Neural cell (in vitro differentiated cells): ENCODE measurements at regions not wholly inside any gene's neighbourhood (a gene's known extent, or its start where the extent isn't known, plus 50 kb on each side); places are given as distances from the start of the nearest gene placed in this dataset.
"Not testable (repeated sequence)": the region's sequence is repeated elsewhere in the genome, so short reads cannot be mapped to it uniquely, and the experiment has no call there.

ENCODE experiments used
- H2AFZ ChIP-seq: fragments of 200-600, 300-800 bp; sonication (generic), shearing (Covaris generic); 2 replicates; pipeline ENCODE4 v1.6.0; 2014; ENCODE audit warnings: low read depth, mild to moderate bottlenecking, antibody characterized with exemption, low read length, moderate library complexity
- H3F3A ChIP-seq: fragments of 200-600 bp; shearing (Covaris generic); 2 replicates; pipeline ENCODE4 v1.6.1; 2016; ENCODE audit warnings: mild to moderate bottlenecking, moderate library complexity, mixed read lengths, antibody characterized with exemption, low read length; ENCODE audit not compliant: insufficient read depth, poor library complexity, severe bottlenecking
- H3K27ac ChIP-seq: fragments of 200-600, 300-800 bp; sonication (generic), shearing (Covaris generic); 2 replicates; pipeline ENCODE4 v1.5.1; 2014; ENCODE audit warnings: mild to moderate bottlenecking, low read length, moderate library complexity
- H3K27me3 ChIP-seq: fragments of 300-800, 200-600 bp; sonication (generic), shearing (Covaris generic); 2 replicates; pipeline ENCODE4 v1.6.0; 2014; ENCODE audit warnings: mild to moderate bottlenecking, low read depth, low read length, moderate library complexity; ENCODE audit not compliant: insufficient read depth
- H3K36me3 ChIP-seq: fragments of 300-800, 200-600 bp; sonication (generic), shearing (Covaris generic); 2 replicates; pipeline ENCODE4 v1.5.1; 2014; ENCODE audit warnings: mild to moderate bottlenecking, antibody characterized with exemption, low read length, moderate library complexity; ENCODE audit not compliant: insufficient read depth
- H3K4me2 ChIP-seq: fragments of 300-800, 200-600 bp; sonication (generic), shearing (Covaris generic); 2 replicates; pipeline ENCODE4 v1.6.0; 2014; ENCODE audit warnings: mild to moderate bottlenecking, low read length
- H3K4me3 ChIP-seq: fragments of 300-800, 200-600 bp; sonication (generic), shearing (Covaris generic); 2 replicates; pipeline ENCODE4 v1.5.1; 2014; ENCODE audit warnings: mild to moderate bottlenecking, low read length, moderate library complexity
- H3K79me2 ChIP-seq: fragments of 200-600 bp; shearing (Covaris generic); replicated peaks from 2 replicates; pipeline ENCODE4 v1.6.0; 2014; ENCODE audit warnings: mild to moderate bottlenecking, low read length, moderate library complexity; ENCODE audit not compliant: insufficient read depth
- H3K9ac ChIP-seq: fragments of 300-800, 200-600 bp; sonication (generic), shearing (Covaris generic); 2 replicates; pipeline ENCODE4 v1.6.1; 2016; ENCODE audit warnings: mild to moderate bottlenecking, low read length, mixed read lengths
- H3K9me2 ChIP-seq: fragments of 200-600 bp; shearing (Covaris generic); 2 replicates; pipeline ENCODE4 v1.6.1; 2016; ENCODE audit warnings: mild to moderate bottlenecking, low read length, mixed read lengths; ENCODE audit not compliant: insufficient read depth
- H3K9me3 ChIP-seq: fragments of 200-600, 300-800 bp; sonication (generic), shearing (Covaris generic); 2 replicates; pipeline ENCODE4 v1.6.1; 2016; ENCODE audit warnings: mild to moderate bottlenecking, mixed run types, low read length, moderate library complexity, mixed read lengths
- H4K20me1 ChIP-seq: fragments of 200-600 bp; shearing (Covaris generic); 2 replicates; pipeline ENCODE4 v1.6.1; 2016; ENCODE audit warnings: mild to moderate bottlenecking, mixed run types; ENCODE audit not compliant: insufficient read depth
- EP300 ChIP-seq: fragments of 450-650 bp; conservative IDR thresholded peaks from 2 replicates; pipeline ENCODE4 v1.6.1; 2014; ENCODE audit warnings: antibody characterized with exemption, mild to moderate bottlenecking, moderate library complexity; ENCODE audit not compliant: poor library complexity, severe bottlenecking
- EZH2 ChIP-seq: fragments of 200-600, 300-800 bp; shearing (Covaris generic), sonication (generic); IDR thresholded peaks from 2 replicates; pipeline ENCODE4 v1.6.1; 2014; ENCODE audit warnings: antibody characterized with exemption, low read length, borderline replicate concordance, mild to moderate bottlenecking; ENCODE audit not compliant: insufficient read depth, poor library complexity, severe bottlenecking
- MXI1 ChIP-seq: fragments of 450-650 bp; conservative IDR thresholded peaks from 2 replicates; pipeline ENCODE4 v1.6.1; 2014; ENCODE audit warnings: antibody characterized with exemption, mild to moderate bottlenecking; ENCODE audit not compliant: poor library complexity, severe bottlenecking
- POLR2AphosphoS5 ChIP-seq: IDR thresholded peaks from 2 replicates; pipeline ENCODE4 v1.6.1; 2012
- RAD21 ChIP-seq: fragments of 450-650 bp; conservative IDR thresholded peaks from 2 replicates; pipeline ENCODE4 v1.6.1; 2014; ENCODE audit warnings: antibody characterized with exemption, mild to moderate bottlenecking, moderate library complexity
- SMC3 ChIP-seq: fragments of 450-650 bp; conservative IDR thresholded peaks from 2 replicates; pipeline ENCODE4 v1.6.1; 2014; ENCODE audit warnings: antibody characterized with exemption, mild to moderate bottlenecking, moderate library complexity; ENCODE audit not compliant: poor library complexity
- TAF1 ChIP-seq: IDR thresholded peaks from 2 replicates; pipeline ENCODE4 v1.6.1; 2012; ENCODE audit warnings: low read depth
- TF ChIP-seq, protein P1 (sequence below): IDR thresholded peaks from 2 replicates; pipeline ENCODE4 v1.6.1; 2012; ENCODE audit warnings: borderline replicate concordance
- TF ChIP-seq, protein P2 (sequence below): fragments of 450-650 bp; IDR thresholded peaks from 2 replicates; pipeline ENCODE4 v1.5.1; 2014; ENCODE audit warnings: antibody characterized with exemption, mild to moderate bottlenecking, moderate library complexity; ENCODE audit not compliant: poor library complexity, severe bottlenecking

DNA sequence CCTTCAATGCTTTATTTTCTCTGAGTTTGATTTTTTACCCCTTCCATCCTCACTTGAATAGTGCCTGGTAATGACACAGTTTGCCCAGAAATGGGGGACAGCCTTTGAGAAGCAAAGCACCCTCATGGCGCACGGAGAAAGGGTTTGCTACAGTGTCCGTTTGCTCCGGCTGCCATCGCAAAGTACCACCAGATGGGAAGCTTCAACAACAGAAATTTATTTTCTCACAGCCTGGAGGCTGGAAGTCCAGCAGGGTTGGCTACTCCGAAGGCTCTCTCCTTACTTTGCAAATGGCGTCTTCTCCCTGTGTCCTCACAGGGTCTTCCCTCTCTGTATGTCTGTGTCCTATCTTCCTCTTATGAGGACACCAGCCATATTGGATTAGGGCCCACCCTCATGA lies 327.7 kb upstream of the KAZN start:
- Histone ChIP-seq H3K4me2 (no peak overlapping the region), H3K79me2 (no peaks in the 10 kb centered on the region), H3K36me3 (no peaks in the 10 kb centered on the region), H4K20me1 (no peaks in the 10 kb centered on the region), H3K27ac (no peak overlapping the region), H2AFZ (no peak overlapping the region), H3K9ac (no peak overlapping the region), H3F3A (no peaks in the 10 kb centered on the region), H3K9me3 (no peaks in the 10 kb centered on the region), H3K4me3 (no peak overlapping the region), H3K9me2 (no peaks in the 10 kb centered on the region), H3K27me3 (no peaks in the 10 kb centered on the region)
- TF ChIP-seq, protein P1, sequence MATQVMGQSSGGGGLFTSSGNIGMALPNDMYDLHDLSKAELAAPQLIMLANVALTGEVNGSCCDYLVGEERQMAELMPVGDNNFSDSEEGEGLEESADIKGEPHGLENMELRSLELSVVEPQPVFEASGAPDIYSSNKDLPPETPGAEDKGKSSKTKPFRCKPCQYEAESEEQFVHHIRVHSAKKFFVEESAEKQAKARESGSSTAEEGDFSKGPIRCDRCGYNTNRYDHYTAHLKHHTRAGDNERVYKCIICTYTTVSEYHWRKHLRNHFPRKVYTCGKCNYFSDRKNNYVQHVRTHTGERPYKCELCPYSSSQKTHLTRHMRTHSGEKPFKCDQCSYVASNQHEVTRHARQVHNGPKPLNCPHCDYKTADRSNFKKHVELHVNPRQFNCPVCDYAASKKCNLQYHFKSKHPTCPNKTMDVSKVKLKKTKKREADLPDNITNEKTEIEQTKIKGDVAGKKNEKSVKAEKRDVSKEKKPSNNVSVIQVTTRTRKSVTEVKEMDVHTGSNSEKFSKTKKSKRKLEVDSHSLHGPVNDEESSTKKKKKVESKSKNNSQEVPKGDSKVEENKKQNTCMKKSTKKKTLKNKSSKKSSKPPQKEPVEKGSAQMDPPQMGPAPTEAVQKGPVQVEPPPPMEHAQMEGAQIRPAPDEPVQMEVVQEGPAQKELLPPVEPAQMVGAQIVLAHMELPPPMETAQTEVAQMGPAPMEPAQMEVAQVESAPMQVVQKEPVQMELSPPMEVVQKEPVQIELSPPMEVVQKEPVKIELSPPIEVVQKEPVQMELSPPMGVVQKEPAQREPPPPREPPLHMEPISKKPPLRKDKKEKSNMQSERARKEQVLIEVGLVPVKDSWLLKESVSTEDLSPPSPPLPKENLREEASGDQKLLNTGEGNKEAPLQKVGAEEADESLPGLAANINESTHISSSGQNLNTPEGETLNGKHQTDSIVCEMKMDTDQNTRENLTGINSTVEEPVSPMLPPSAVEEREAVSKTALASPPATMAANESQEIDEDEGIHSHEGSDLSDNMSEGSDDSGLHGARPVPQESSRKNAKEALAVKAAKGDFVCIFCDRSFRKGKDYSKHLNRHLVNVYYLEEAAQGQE = no peak
- TF ChIP-seq, protein P2, sequence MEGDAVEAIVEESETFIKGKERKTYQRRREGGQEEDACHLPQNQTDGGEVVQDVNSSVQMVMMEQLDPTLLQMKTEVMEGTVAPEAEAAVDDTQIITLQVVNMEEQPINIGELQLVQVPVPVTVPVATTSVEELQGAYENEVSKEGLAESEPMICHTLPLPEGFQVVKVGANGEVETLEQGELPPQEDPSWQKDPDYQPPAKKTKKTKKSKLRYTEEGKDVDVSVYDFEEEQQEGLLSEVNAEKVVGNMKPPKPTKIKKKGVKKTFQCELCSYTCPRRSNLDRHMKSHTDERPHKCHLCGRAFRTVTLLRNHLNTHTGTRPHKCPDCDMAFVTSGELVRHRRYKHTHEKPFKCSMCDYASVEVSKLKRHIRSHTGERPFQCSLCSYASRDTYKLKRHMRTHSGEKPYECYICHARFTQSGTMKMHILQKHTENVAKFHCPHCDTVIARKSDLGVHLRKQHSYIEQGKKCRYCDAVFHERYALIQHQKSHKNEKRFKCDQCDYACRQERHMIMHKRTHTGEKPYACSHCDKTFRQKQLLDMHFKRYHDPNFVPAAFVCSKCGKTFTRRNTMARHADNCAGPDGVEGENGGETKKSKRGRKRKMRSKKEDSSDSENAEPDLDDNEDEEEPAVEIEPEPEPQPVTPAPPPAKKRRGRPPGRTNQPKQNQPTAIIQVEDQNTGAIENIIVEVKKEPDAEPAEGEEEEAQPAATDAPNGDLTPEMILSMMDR = no peak
- TF ChIP-seq SMC3 = no peak
- TF ChIP-seq POLR2AphosphoS5 = no peak
- no peak for TF ChIP-seq EZH2
- TF ChIP-seq TAF1 = no peak
- TF ChIP-seq EP300 = no peak
- TF ChIP-seq RAD21 = no peak
- TF ChIP-seq MXI1 = no peak

GRCh38 chr1:14273811-14274210 lies 324.7 kb upstream of the KAZN start:
- Histone ChIP-seq H4K20me1 (no peaks in the 10 kb centered on the region), H3K27ac (no peak overlapping the region), H3K9me3 (no peaks in the 10 kb centered on the region), H3F3A (no peaks in the 10 kb centered on the region), H3K9me2 (no peaks in the 10 kb centered on the region), H3K79me2 (no peaks in the 10 kb centered on the region), H3K9ac (no peak overlapping the region), H3K4me2 (no peak overlapping the region), H3K36me3 (no peaks in the 10 kb centered on the region), H3K4me3 (no peak overlapping the region), H2AFZ (no peak overlapping the region), H3K27me3 (no peaks in the 10 kb centered on the region)
- TF ChIP-seq MXI1 (no peak), RAD21 (no peak), POLR2AphosphoS5 (no peak), EZH2 (no peak), TAF1 (no peak), SMC3 (no peak), EP300 (no peak)
- TF ChIP-seq, protein P1 = no peak
- TF ChIP-seq, protein P2 = no peak

DNA sequence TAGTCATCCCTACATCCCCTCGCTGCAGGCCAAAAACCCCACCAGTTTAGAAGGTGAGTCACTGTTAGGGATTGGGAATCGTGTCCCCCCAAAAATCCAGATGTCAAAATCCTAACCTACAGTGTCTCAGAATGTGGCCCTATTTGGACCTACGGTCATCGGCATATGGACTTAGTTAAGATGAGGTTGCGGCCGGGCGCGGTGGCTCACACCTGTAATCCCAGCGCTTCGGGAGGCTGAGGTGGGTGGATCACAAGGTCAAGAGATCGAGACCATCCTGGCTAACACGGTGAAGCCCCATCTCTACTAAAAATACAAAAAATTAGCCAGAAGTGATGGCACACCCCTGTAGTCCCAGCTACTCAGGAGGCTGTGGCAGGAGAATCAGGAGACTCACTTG lies 318.6 kb upstream of the KAZN start:
- H3K27ac ChIP-seq, H3K36me3 ChIP-seq, H3K9me3 ChIP-seq, H3K79me2 ChIP-seq, H3K4me2 ChIP-seq, H3K9me2 ChIP-seq, H3K9ac ChIP-seq, H4K20me1 ChIP-seq, H3K4me3 ChIP-seq, H3F3A ChIP-seq, H2AFZ ChIP-seq, H3K27me3 ChIP-seq: not testable (repeated sequence)
